ENCODE measurements at regions not wholly inside any gene's neighbourhood (a gene's known extent, or its start where the extent isn't known, plus 50 kb on each side); places are given as distances from the start of the nearest gene placed in this dataset.

- TF ChIP-seq FOXK1 (CRISPR knock-in tag; IDR thresholded peaks at IDR 0.05), result no peak
- no peak for TF ChIP-seq ESRRA (CRISPR knock-in tag; IDR thresholded peaks at IDR 0.05; ENCODE audit: borderline replicate concordance)
- no peak for TF ChIP-seq E2F5 (CRISPR knock-in tag; IDR thresholded peaks at IDR 0.05)
- TF ChIP-seq HMGXB4 (CRISPR knock-in tag; IDR thresholded peaks at IDR 0.05), result no peak
- no peak for TF ChIP-seq IRF1 (CRISPR knock-in tag; IDR thresholded peaks at IDR 0.05)
- no peak for TF ChIP-seq NR2C2 (CRISPR knock-in tag; IDR thresholded peaks at IDR 0.05)
- no peak for TF ChIP-seq E2F1 (CRISPR knock-in tag; IDR thresholded peaks at IDR 0.05)
- TF ChIP-seq ZNF423 (CRISPR knock-in tag; IDR thresholded peaks at IDR 0.05), result no peak
These were observed 240.3 kb downstream of the FAM76B start (continued) for GRCh38 chr11:95549301-95549700.

GRCh38 chr11:95548416-95548815 is 241.2 kb downstream of the FAM76B start:
- ATAC-seq, result no peak
- no peak for TF ChIP-seq ZNF281 (CRISPR knock-in tag; IDR thresholded peaks at IDR 0.05)
- TF ChIP-seq CREB1 (CRISPR knock-in tag; IDR thresholded peaks at IDR 0.05), result no peak
- no peak for TF ChIP-seq FOXJ3 (CRISPR knock-in tag; IDR thresholded peaks at IDR 0.05; ENCODE audit: borderline replicate concordance)
- no peak for TF ChIP-seq FOXK1 (CRISPR knock-in tag; IDR thresholded peaks at IDR 0.05)
- TF ChIP-seq AR (CRISPR knock-in tag; IDR thresholded peaks at IDR 0.05), result no peak
- no peak for TF ChIP-seq NR1H2 (CRISPR knock-in tag; IDR thresholded peaks at IDR 0.05)
- no peak for TF ChIP-seq GTF2I (CRISPR knock-in tag; conservative IDR thresholded peaks at IDR 0.05)
- TF ChIP-seq ZNF423 (CRISPR knock-in tag; IDR thresholded peaks at IDR 0.05), result no peak
- TF ChIP-seq JAZF1 (CRISPR knock-in tag; IDR thresholded peaks at IDR 0.05), result no peak
- no peaks in the 10 kb centered on the region for H3K36me3 Mint-ChIP-seq
- H3K4me1 Mint-ChIP-seq, result no peaks in the 10 kb centered on the region
- H3K27ac Mint-ChIP-seq, result no peak overlapping the region
- POLR2A ChIA-PET, result no interaction called here
- CTCF ChIA-PET, result no interaction called here
- DNase-seq (ENCODE audit: low spot score), result no peak
- no peaks in the 10 kb centered on the region for H3K27me3 Mint-ChIP-seq (ENCODE audit: low read depth)
- no peak overlapping the region for H3K4me3 Mint-ChIP-seq
- H3K9me3 Mint-ChIP-seq, result peaks cover 7% of the 10 kb centered on the region

Measured in WTC11 (cell line).